ENCODE measurements at regions not wholly inside any gene's neighbourhood (a gene's known extent, or its start where the extent isn't known, plus 50 kb on each side); places are given as distances from the start of the nearest gene placed in this dataset.

GRCh38 chr21:24826822-24827221 lies 780.5 kb downstream of the MRPL39 start:
- TF ChIP-seq CTCF (conservative IDR thresholded peaks at IDR 0.05; ENCODE audit: low read depth), result no peak
- CTCF ChIA-PET, result no interaction called here
- POLR2A ChIA-PET (ENCODE audit: low non-redundant PET), result no interaction called here
- no peak for DNase-seq (ENCODE audit: low spot score)
- no peak overlapping the region for H3K27ac ChIP-seq

- no peak for TF ChIP-seq CTCF (conservative IDR thresholded peaks at IDR 0.05; ENCODE audit: low read depth)
- no peak overlapping the region for H3K27ac ChIP-seq
- CTCF ChIA-PET, result no interaction called here
- DNase-seq (ENCODE audit: low spot score), result no peak
- POLR2A ChIA-PET (ENCODE audit: low non-redundant PET), result no interaction called here
Measured at GRCh38 chr21:24825348-24825747, 781.9 kb downstream of the MRPL39 start.

- CTCF ChIA-PET, result no interaction called here
- DNase-seq (ENCODE audit: low spot score), result no peak
- POLR2A ChIA-PET (ENCODE audit: low non-redundant PET), result no interaction called here
- no peak for TF ChIP-seq CTCF (conservative IDR thresholded peaks at IDR 0.05; ENCODE audit: low read depth)
- no peak overlapping the region for H3K27ac ChIP-seq
Measured at GRCh38 chr21:24824209-24824608, 783.1 kb downstream of the MRPL39 start.

GRCh38 chr21:24823247-24823646 lies 784.0 kb downstream of the MRPL39 start:
- CTCF ChIA-PET, result no interaction called here
- no peak for TF ChIP-seq CTCF (conservative IDR thresholded peaks at IDR 0.05; ENCODE audit: low read depth)
- H3K27ac ChIP-seq, result no peak overlapping the region
- DNase-seq (ENCODE audit: low spot score), result no peak
- POLR2A ChIA-PET (ENCODE audit: low non-redundant PET), result no interaction called here

GRCh38 chr21:24785033-24785432 lies 822.2 kb downstream of the MRPL39 start:
- CTCF ChIA-PET, result no interaction called here
- DNase-seq (ENCODE audit: low spot score), result no peak
- H3K27ac ChIP-seq, result no peak overlapping the region
- POLR2A ChIA-PET (ENCODE audit: low non-redundant PET), result no interaction called here
- no peak for TF ChIP-seq CTCF (conservative IDR thresholded peaks at IDR 0.05; ENCODE audit: low read depth)

- TF ChIP-seq CTCF (conservative IDR thresholded peaks at IDR 0.05; ENCODE audit: low read depth), result no peak
- CTCF ChIA-PET, result no interaction called here
- H3K27ac ChIP-seq, result no peak overlapping the region
- no peak for DNase-seq (ENCODE audit: low spot score)
- POLR2A ChIA-PET (ENCODE audit: low non-redundant PET), result no interaction called here
Measured at GRCh38 chr21:24781146-24781545, 826.1 kb downstream of the MRPL39 start.

Measured in RWPE1 (cell line).